Left ventricle myocardium inferior (tissue), 1 donor: ENCODE measurements at regions not wholly inside any gene's neighbourhood (a gene's known extent, or its start where the extent isn't known, plus 50 kb on each side); places are given as distances from the start of the nearest gene placed in this dataset.
A peak's percentile ranks its signal among the peaks of the same experiment; 100 is the strongest.
"Not testable (repeated sequence)": the region's sequence is repeated elsewhere in the genome, so short reads cannot be mapped to it uniquely, and the experiment has no call there.

ENCODE experiments used
- DNase-seq: peaks from one replicate; pipeline ENCODE4 v3.0.0-alpha.2; 2020
- H3K27ac ChIP-seq: fragments of 200-600 bp; replicated peaks from 2 replicates; pipeline ENCODE4 v1.8.0; 2021
- H3K27me3 ChIP-seq: fragments of 200-600 bp; 2 replicates; pipeline ENCODE4 v1.8.0; 2021; ENCODE audit warnings: low read depth
- H3K36me3 ChIP-seq: fragments of 200-600 bp; 2 replicates; pipeline ENCODE4 v1.8.0; 2021
- H3K4me1 ChIP-seq: fragments of 200-600 bp; 2 replicates; pipeline ENCODE4 v1.8.0; 2021
- H3K4me3 ChIP-seq: fragments of 200-600 bp; 2 replicates; pipeline ENCODE4 v1.8.0; 2021; ENCODE audit warnings: mild to moderate bottlenecking, moderate library complexity
- H3K9me3 ChIP-seq: fragments of 200-600 bp; replicated peaks from 2 replicates; pipeline ENCODE4 v1.8.0; 2021
- intact Hi-C: fragments of 100-400 bp; cut with micrococcal nuclease; formaldehyde crosslinking; loops from one replicate; pipeline ENCODE4 v1.11.0; 2022
- donor health status: DM: no; HTN: yes; CAD: no; lungs with severe emphysema.

DNA sequence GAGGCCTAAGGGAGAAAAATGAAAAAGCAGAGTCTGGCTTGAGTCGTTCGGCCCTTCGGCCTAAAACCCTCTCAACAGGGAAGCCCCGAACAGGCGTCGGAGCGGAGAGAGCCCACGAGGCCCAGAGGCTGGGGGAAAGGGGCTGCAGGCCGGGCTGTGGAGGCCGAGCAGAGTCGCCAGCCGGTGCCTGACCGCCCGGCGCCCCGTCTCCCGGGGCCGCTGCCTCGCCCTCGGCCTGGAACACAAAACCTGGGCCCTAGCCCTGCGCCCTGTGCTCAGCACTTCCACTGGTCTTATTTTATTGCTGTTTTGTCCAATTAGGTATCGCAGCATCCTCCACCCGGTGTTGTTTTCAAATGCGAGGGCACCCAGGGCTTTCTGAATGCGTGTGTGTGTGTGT, 110.1 kb upstream of the FOXD4L5 start:
- H3K4me3 ChIP-seq, H3K9me3 ChIP-seq, H3K36me3 ChIP-seq, H3K27me3 ChIP-seq, H3K4me1 ChIP-seq, intact Hi-C loops, DNase-seq, H3K27ac ChIP-seq: not testable (repeated sequence)

DNA sequence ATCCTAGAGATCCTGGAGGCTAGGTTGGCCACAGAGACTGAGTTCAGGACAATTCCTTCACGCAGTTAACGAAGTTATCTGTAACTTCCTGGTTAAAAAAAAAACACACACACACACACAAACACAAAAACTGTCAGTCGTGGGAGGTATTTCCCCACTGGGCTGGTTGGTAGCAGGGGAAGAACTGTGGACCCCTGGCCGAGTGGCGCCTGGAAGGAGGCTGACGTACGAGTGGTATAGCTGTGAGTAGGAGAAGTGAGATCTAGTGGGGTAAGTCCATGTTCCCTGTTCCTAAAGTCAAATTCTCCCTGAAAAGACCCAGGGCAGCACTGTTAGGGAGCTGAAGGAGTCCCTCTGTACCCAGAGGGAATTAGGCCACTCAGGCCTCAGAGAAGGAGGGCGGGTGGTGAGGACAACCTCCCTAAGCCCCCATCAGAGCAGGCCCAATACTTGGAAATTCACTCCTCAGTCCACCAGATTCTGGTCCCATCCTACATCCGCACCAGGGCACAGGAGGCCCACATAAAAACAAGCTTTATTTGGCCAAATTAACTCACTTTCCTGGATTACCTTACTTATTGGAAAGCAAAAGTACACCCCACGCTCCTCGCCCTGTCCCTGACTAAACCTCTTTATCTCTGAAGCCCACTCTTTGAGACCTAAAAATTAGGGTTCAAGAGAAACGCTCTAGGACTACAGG, 108.3 kb upstream of the FOXD4L5 start:
- H3K27me3 ChIP-seq, H3K4me3 ChIP-seq, H3K36me3 ChIP-seq, H3K4me1 ChIP-seq, H3K9me3 ChIP-seq, intact Hi-C loops, H3K27ac ChIP-seq, DNase-seq: not testable (repeated sequence)

DNA sequence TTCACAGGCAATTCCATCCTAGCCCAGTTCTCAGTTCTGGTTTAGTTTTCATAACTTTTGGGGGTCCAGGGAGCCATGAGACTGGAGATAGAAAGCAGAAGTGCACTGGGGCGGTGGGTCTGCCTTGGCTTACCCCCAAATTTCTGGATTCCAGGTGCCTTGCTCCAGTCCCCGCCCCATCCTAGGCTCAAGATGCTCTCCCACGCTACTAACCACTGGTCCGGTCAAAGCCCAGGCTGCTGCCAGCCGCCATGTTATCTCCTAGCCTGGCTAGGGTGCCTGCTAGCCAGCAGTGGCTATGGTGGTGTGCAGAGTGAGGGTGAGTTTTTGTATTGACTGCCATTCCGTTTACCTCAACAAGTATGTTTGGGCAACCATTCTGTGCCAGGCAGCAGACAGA, 107.6 kb upstream of the FOXD4L5 start:
- H3K4me3 ChIP-seq, intact Hi-C loops, DNase-seq, H3K27ac ChIP-seq, H3K36me3 ChIP-seq, H3K27me3 ChIP-seq, H3K4me1 ChIP-seq, H3K9me3 ChIP-seq: not testable (repeated sequence)

DNA sequence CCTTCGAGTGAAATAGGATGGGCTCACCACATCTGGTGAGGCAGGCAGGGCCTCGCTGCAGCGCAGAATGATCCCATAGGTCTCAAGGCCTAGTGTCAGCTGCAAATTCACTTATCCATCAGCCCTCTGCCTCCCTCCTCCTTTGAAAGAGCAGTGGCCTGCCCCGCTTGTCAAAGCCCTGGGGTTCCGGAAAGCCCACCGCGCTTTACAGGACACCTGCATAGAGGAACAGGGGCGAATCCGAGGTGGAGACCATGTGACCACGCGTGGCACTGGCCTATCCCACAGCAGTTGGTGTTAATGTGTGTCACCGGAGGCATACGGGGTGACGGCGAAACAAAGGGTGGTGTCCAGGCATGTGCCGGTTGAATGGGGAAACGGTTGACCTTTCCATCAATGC, 104.7 kb upstream of the FOXD4L5 start:
- H3K27me3 ChIP-seq: peaks cover 19% of the 10 kb centered on the region
- H3K4me3 ChIP-seq, H3K27ac ChIP-seq, intact Hi-C loops, H3K9me3 ChIP-seq, H3K4me1 ChIP-seq, H3K36me3 ChIP-seq, DNase-seq: not testable (repeated sequence)

- H3K27ac ChIP-seq, H3K9me3 ChIP-seq, H3K4me1 ChIP-seq, DNase-seq, H3K36me3 ChIP-seq, H3K4me3 ChIP-seq, intact Hi-C loops: not testable (repeated sequence)
- peaks cover 19% of the 10 kb centered on the region for H3K27me3 ChIP-seq
Observed at GRCh38 chr9:65389216-65389615, 104.2 kb upstream of the FOXD4L5 start.

- H3K9me3 ChIP-seq, H3K4me1 ChIP-seq, H3K27ac ChIP-seq, intact Hi-C loops, H3K36me3 ChIP-seq: not testable (repeated sequence)
- peaks cover 19% of the 10 kb centered on the region for H3K27me3 ChIP-seq
- H3K4me3 ChIP-seq: peak overlapping the region; percentile 36
- peak; percentile 69 for DNase-seq
Observed at GRCh38 chr9:65386699-65387098, 101.7 kb upstream of the FOXD4L5 start.

DNA sequence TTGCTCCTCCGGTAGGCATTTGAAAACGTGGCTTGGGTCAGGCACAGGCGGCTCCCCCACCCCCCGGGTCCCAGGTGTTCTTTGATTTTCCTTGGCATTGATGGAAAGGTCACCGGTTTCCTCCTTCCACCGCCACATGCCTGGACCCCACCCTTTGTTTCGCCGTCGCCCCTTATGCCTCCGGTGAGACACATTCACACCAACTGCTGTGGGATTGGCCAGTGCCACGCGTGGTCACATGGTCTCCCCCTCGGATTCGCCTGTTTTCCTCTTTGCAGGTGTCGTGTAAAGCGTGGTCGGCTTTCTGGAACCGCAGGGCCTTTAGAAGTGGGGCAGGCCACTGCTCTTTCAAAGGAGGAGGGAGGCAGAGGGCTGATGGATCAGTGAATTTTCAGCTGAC, 101.2 kb upstream of the FOXD4L5 start:
- H3K36me3 ChIP-seq, intact Hi-C loops, H3K27ac ChIP-seq, DNase-seq, H3K4me1 ChIP-seq: not testable (repeated sequence)
- Histone ChIP-seq H3K9me3 (peaks cover 12% of the 10 kb centered on the region), H3K27me3 (peaks cover 19% of the 10 kb centered on the region), H3K4me3 (peak overlapping the region; percentile 44)

DNA sequence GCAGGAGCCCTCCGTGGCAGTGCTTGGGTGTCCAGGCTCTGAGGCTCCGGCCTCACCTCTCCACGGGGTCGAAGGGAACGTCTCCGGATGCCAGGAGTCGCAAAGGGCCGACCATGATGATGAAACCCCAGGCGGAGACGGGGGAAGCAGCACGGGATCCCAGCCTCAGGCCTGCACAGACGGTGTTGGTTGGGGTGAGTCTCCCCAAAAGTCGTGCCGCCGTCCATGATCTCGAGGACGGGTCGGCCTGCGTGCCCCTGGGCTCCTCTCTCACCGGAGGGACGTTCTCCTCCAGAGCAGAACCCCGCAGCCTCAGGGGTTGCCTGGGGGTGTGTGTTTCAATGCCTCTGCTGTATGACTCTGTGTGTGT, 100.6 kb upstream of the FOXD4L5 start:
- H3K27ac ChIP-seq, H3K4me3 ChIP-seq, DNase-seq, H3K36me3 ChIP-seq, H3K4me1 ChIP-seq, intact Hi-C loops: not testable (repeated sequence)
- Histone ChIP-seq H3K27me3 (peaks cover 19% of the 10 kb centered on the region), H3K9me3 (peaks cover 17% of the 10 kb centered on the region)

- peaks cover 19% of the 10 kb centered on the region for H3K9me3 ChIP-seq
Observed at GRCh38 chr9:65384759-65385654, 100.0 kb upstream of the FOXD4L5 start.

DNA sequence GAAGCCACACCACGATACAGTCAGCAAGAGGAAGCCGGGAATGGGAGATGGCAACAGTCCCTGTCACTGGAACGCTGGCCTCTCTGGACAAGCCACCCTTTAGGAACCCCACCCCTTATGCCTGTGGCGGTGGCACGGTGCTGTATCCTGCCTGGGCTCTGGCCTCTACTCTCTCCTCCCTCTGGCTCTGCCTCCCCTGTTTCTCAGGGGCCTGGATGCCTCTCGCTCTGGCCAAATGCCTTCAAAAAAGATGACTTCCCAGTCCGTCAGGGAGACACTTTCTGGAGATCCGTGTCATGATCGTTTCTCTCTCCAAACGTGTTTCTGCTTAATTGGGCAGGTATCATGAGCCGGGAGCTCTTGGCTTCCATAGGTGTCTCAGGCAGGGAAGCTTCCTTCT, 99.1 kb upstream of the FOXD4L5 start:
- H3K27ac ChIP-seq, DNase-seq, intact Hi-C loops, H3K36me3 ChIP-seq, H3K4me1 ChIP-seq: not testable (repeated sequence)
- peaks cover 19% of the 10 kb centered on the region for H3K27me3 ChIP-seq
- H3K9me3 ChIP-seq: peaks cover 19% of the 10 kb centered on the region
- peak overlapping the region; percentile 30 for H3K4me3 ChIP-seq

More at GRCh38 chr9:65384759-65385654, 100.0 kb upstream of the FOXD4L5 start:
- DNase-seq, H3K4me1 ChIP-seq, H3K4me3 ChIP-seq, H3K36me3 ChIP-seq, intact Hi-C loops, H3K27ac ChIP-seq: not testable (repeated sequence)
- H3K27me3 ChIP-seq: peaks cover 19% of the 10 kb centered on the region

DNA sequence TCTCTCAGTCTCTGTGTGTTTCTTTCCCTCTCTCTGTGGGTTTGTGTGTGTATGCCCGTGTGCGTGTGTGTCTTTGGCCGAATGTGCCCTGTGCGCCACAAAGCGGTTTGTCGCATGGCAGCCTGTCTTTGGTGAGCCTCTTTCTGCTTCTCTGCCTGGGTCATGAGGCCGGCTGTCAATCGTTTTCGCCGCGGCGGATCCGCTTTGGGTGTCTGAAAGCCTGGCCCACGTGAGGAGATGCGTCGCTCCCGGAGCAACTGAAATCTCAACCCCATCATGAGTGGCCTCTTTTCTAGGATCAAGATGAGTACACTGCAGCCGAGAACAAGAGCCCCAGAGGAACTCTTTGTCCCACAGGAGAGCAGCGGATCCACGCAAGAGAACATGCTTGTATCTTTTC, 98.6 kb upstream of the FOXD4L5 start:
- H3K36me3 ChIP-seq, H3K4me1 ChIP-seq, intact Hi-C loops, DNase-seq, H3K27ac ChIP-seq: not testable (repeated sequence)
- Histone ChIP-seq H3K4me3 (peak overlapping the region; percentile 30), H3K27me3 (peaks cover 19% of the 10 kb centered on the region), H3K9me3 (peaks cover 19% of the 10 kb centered on the region)

- H3K36me3 ChIP-seq: not testable (repeated sequence)
Observed at GRCh38 chr9:65382701-65383318, 97.8 kb upstream of the FOXD4L5 start.

More at GRCh38 chr9:65382701-65383318, 97.8 kb upstream of the FOXD4L5 start:
- H3K27ac ChIP-seq, intact Hi-C loops, H3K4me3 ChIP-seq, H3K4me1 ChIP-seq, DNase-seq: not testable (repeated sequence)
- H3K9me3 ChIP-seq: peaks cover 19% of the 10 kb centered on the region
- peaks cover 19% of the 10 kb centered on the region for H3K27me3 ChIP-seq
